GM23248 (cell line): ENCODE measurements at regions not wholly inside any gene's neighbourhood (a gene's known extent, or its start where the extent isn't known, plus 50 kb on each side); places are given as distances from the start of the nearest gene placed in this dataset.

Experiments used
- DNase-seq: peaks from one replicate; pipeline ENCODE4 v3.0.0-alpha.2; 2015
- H2AFZ ChIP-seq: fragments of 200-600 bp; sonication (generic); 2 replicates; pipeline ENCODE4 v1.6.1; 2016; ENCODE audit warnings: antibody characterized with exemption
- H3F3A ChIP-seq: fragments of 200-600 bp; sonication (generic); 2 replicates; pipeline ENCODE4 v1.6.1; 2016; ENCODE audit warnings: mild to moderate bottlenecking, antibody characterized with exemption, mixed run types; ENCODE audit not compliant: insufficient read depth
- H3K27ac ChIP-seq: fragments of 200-600 bp; sonication (generic); 2 replicates; pipeline ENCODE4 v1.5.1; 2016; ENCODE audit warnings: mild to moderate bottlenecking
- H3K27me3 ChIP-seq: fragments of 200-600 bp; sonication (generic); replicated peaks from 2 replicates; pipeline ENCODE4 v1.6.1; 2016; ENCODE audit warnings: mild to moderate bottlenecking; ENCODE audit not compliant: insufficient read depth
- H3K36me3 ChIP-seq: fragments of 200-600 bp; sonication (generic); 2 replicates; pipeline ENCODE4 v1.6.1; 2016; ENCODE audit warnings: low read depth, mild to moderate bottlenecking
- H3K4me1 ChIP-seq: fragments of 200-600 bp; sonication (generic); 2 replicates; pipeline ENCODE4 v1.6.1; 2016; ENCODE audit warnings: mild to moderate bottlenecking; ENCODE audit not compliant: insufficient read depth
- H3K4me2 ChIP-seq: fragments of 200-600 bp; sonication (generic); one replicate; pipeline ENCODE4 v1.6.1; 2016; ENCODE audit warnings: mild to moderate bottlenecking; ENCODE audit not compliant: unreplicated experiment
- H3K4me3 ChIP-seq: fragments of 200-600 bp; sonication (generic); 2 replicates; pipeline ENCODE4 v1.5.1; 2016; ENCODE audit warnings: mild to moderate bottlenecking
- H3K79me2 ChIP-seq: fragments of 200-600 bp; sonication (generic); 2 replicates; pipeline ENCODE4 v1.6.1; 2016; ENCODE audit warnings: mild to moderate bottlenecking; ENCODE audit not compliant: insufficient read depth
- H3K9ac ChIP-seq: fragments of 200-600 bp; sonication (generic); 2 replicates; pipeline ENCODE4 v1.6.1; 2016; ENCODE audit warnings: mild to moderate bottlenecking
- H3K9me2 ChIP-seq: fragments of 200-600 bp; sonication (generic); 2 replicates; pipeline ENCODE4 v1.6.1; 2016; ENCODE audit warnings: mixed run types, mild to moderate bottlenecking, moderate library complexity; ENCODE audit not compliant: insufficient read depth
- H3K9me3 ChIP-seq: fragments of 200-600 bp; sonication (generic); one replicate; pipeline ENCODE4 v1.6.1; 2017; ENCODE audit warnings: low read depth
- H4K20me1 ChIP-seq: fragments of 200-600 bp; sonication (generic); 2 replicates; pipeline ENCODE4 v1.6.0; 2016; ENCODE audit not compliant: insufficient read depth
- EZH2 ChIP-seq: fragments of 200-600 bp; sonication (generic); IDR thresholded peaks from 2 replicates; pipeline ENCODE4 v1.6.1; 2018; ENCODE audit warnings: antibody characterized with exemption, mild to moderate bottlenecking; ENCODE audit not compliant: insufficient read depth, poor library complexity, severe bottlenecking
- EZH2phosphoT487 ChIP-seq: fragments of 200-600 bp; sonication (generic); IDR thresholded peaks from 2 replicates; pipeline ENCODE4 v1.6.1; 2018; ENCODE audit warnings: antibody characterized with exemption, moderate library complexity, mild to moderate bottlenecking, low read depth; ENCODE audit not compliant: insufficient read depth
- WGBS, 2 experiments: methylation state at CpG; one replicate each; pipeline ENCODE4 v1.1.6; 2015 to 2017; ENCODE audit warnings: low lambda C conversion rate in 2 of 2, low coverage in 1 of 2; ENCODE audit errors: missing lambda C conversion rate in 2 of 2; 5-methylcytosine and 5-hydroxymethylcytosine counted together
- in situ Hi-C: fragments of 300-500 bp; cut with MboI; formaldehyde crosslinking; loops from 2 replicates; pipeline ENCODE4 v1.15.0; 2020

DNA sequence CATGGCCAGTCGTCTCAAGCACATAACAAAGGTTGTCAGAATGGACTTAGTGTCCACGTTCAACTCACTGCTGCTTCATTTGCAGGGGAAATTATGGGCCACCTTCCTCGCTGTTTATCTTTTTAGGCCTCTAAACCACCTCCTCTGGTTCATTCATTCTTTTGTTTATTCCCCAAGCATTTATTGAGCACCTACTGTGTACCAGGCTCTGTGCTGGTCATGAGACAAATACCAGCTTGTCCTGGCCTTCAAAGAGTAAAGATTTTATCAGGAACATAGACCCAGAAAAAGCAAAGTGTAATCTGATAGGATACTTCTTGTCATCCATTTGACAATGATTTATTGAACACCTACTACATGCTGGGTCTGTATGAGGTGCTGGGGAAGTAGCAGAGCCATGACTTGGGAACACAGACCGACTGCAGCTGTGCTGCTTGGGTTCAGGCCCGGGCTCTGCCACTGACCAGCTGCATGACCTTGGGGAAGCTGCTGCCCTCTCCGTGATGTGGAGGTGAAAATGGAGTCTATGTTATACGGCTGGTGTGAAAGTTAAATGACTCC is 63.4 kb upstream of the SLC6A6 start:
- Histone ChIP-seq H3K27me3 (peaks cover 26% of the 10 kb centered on the region), H3F3A (no peaks in the 10 kb centered on the region), H2AFZ (no peak overlapping the region), H3K4me2 (no peak overlapping the region), H3K79me2 (no peaks in the 10 kb centered on the region), H3K9ac (no peak overlapping the region), H3K9me3 (no peaks in the 10 kb centered on the region), H3K4me1 (no peaks in the 10 kb centered on the region), H3K4me3 (no peak overlapping the region), H3K9me2 (no peaks in the 10 kb centered on the region), H3K27ac (no peak overlapping the region), H4K20me1 (no peaks in the 10 kb centered on the region), H3K36me3 (no peaks in the 10 kb centered on the region)
- in situ Hi-C loops = no loop called here
- no peak for DNase-seq
- TF ChIP-seq EZH2 (no peak), EZH2phosphoT487 (no peak)
- 50 to 60% methylated on average over 7 of the region's 7 CpGs for WGBS, 2 experiments

DNA sequence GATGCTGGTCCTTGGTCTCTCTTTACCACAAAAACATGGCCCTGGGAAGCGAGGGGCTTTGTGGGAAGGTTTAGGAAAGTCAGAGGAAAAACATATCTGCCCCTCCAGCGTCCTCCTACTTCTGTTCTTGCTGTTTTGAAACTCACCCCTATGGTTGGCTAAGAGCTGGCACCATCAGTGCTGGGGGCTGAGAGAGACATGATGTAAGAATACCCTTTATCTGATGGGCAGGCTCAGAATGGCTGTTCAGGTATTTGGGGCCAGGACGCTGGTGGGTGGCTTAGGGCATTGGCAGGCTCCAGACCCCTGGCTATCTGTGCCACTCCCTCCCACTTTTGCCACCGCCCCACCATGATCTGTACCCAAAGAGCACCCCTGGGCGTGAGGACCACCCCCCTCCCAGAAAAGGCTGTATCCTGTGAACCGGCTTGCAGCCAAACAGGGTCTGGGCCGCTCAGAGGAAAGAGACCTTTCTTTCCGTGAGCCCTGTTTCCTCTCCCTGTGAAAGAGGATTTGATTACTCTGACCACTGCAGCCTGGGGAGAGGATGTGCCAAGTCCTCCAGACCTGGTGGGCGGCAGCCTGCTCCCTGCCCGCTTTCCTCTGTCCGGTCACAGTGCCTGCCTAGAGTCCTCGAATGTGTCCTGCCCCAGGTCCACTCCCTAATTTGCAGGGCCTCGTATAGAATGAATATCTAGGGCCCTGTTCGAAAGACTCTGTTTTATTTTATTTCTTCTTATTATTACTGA is 61.3 kb upstream of the SLC6A6 start:
- H3K4me3 ChIP-seq = no peak overlapping the region
- no peak overlapping the region for H3K4me2 ChIP-seq
- TF ChIP-seq EZH2phosphoT487 (no peak), EZH2 (no peak)
- 68 to 74% methylated on average over 14 of the region's 14 CpGs for WGBS, 2 experiments
- H2AFZ ChIP-seq = no peak overlapping the region
- H3K9me3 ChIP-seq = no peaks in the 10 kb centered on the region
- H3K27ac ChIP-seq = no peak overlapping the region
- no peaks in the 10 kb centered on the region for H4K20me1 ChIP-seq
- no peaks in the 10 kb centered on the region for H3K4me1 ChIP-seq
- no peaks in the 10 kb centered on the region for H3K36me3 ChIP-seq
- no peak overlapping the region for H3K9ac ChIP-seq
- no peaks in the 10 kb centered on the region for H3F3A ChIP-seq
- H3K9me2 ChIP-seq = no peaks in the 10 kb centered on the region
- DNase-seq = no peak
- in situ Hi-C loops = no loop called here
- no peaks in the 10 kb centered on the region for H3K79me2 ChIP-seq
- H3K27me3 ChIP-seq = peaks cover 25% of the 10 kb centered on the region

DNA sequence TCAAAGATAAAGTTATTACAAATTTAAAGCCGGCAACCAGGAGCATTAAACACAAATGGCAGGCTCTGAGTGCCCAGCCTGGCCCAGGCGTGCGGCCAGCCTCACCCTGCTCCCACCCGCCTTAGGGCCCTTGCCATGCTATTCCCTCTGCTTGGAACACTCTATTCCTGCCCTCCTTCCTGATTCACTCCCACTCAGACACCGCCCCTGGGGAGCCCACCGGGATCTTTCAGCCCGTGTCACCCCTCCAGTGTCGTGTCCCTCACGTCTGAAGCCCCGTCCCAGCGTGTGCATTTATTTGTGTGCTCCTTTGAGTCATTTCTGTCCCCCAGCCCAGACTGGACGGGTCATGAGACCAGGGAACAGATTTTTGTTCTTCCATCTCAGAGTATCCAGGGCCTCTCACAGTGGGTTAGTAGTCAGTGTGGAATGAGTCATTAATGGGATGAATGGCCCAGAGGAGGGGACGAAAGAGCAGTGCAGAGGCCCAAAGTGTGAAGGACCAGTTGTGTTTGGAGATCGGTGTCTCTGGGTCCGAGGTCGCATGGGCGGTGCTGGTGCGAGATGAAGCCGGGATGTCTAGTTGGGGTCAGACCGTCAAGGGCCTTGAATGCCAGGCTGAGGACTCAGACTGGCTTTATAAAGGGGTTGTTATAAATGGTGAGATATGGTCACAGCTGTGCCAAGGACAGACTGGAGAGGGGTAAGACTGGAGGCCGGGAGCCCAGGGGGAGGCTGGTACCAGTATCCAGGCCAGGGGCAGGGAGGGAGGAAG is 58.9 kb upstream of the SLC6A6 start:
- Histone ChIP-seq H3K4me3 (no peak overlapping the region), H3K4me2 (no peak overlapping the region), H2AFZ (no peak overlapping the region), H4K20me1 (no peaks in the 10 kb centered on the region), H3K9me3 (no peaks in the 10 kb centered on the region), H3K9ac (no peak overlapping the region), H3K4me1 (no peaks in the 10 kb centered on the region), H3K27ac (no peak overlapping the region), H3K36me3 (no peaks in the 10 kb centered on the region), H3F3A (no peaks in the 10 kb centered on the region), H3K27me3 (peaks cover 9% of the 10 kb centered on the region), H3K9me2 (no peaks in the 10 kb centered on the region), H3K79me2 (no peaks in the 10 kb centered on the region)
- 81 to 84% methylated on average over 21 of the region's 21 CpGs for WGBS, 2 experiments
- DNase-seq = peak; percentile 42
- in situ Hi-C loops = no loop called here
- TF ChIP-seq EZH2 (no peak), EZH2phosphoT487 (no peak)

GRCh38 chr3:14344351-14344750 is 58.1 kb upstream of the SLC6A6 start:
- Histone ChIP-seq H3K4me1 (no peaks in the 10 kb centered on the region), H3K36me3 (no peaks in the 10 kb centered on the region), H3K27me3 (peaks cover 11% of the 10 kb centered on the region), H3K79me2 (no peaks in the 10 kb centered on the region), H3K4me2 (no peak overlapping the region), H3K9ac (no peak overlapping the region), H3K9me3 (no peaks in the 10 kb centered on the region), H4K20me1 (no peaks in the 10 kb centered on the region), H3K4me3 (no peak overlapping the region), H2AFZ (no peak overlapping the region), H3F3A (no peaks in the 10 kb centered on the region), H3K9me2 (no peaks in the 10 kb centered on the region), H3K27ac (no peak overlapping the region)
- no peak for TF ChIP-seq EZH2phosphoT487
- TF ChIP-seq EZH2 = no peak
- WGBS, 2 experiments = 71 to 79% methylated on average over 7 of the region's 7 CpGs
- in situ Hi-C loops = no loop called here
- DNase-seq = no peak
